ENCODE measurements at regions not wholly inside any gene's neighbourhood (a gene's known extent, or its start where the extent isn't known, plus 50 kb on each side); places are given as distances from the start of the nearest gene placed in this dataset.
"Not testable (repeated sequence)": the region's sequence is repeated elsewhere in the genome, so short reads cannot be mapped to it uniquely, and the experiment has no call there.

DNA sequence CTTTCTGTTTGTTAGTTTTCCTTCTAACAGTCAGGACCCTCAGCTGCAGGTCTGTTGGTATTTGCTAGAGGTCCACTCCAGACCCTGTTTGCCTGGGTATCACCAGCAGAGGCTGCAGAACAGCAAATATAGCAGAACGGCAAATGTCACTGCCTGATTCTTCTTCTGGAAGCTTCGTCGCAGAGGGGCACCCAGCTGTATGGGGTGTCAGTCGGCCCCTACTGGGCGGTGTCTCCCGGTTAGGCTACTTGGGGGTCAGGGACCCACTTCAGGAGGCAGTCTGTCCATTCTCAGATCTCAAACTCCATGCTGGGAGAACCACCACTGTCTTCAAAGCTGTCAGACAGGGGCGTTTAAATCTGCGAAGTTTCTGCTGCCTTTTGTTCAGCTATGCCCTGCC, 448.6 kb upstream of the UBE2E3 start:
- TF ChIP-seq CTCF, POLR2A (IDR thresholded peaks at IDR 0.05): not testable (repeated sequence)
